AG04450 (cell line): ENCODE measurements at regions not wholly inside any gene's neighbourhood (a gene's known extent, or its start where the extent isn't known, plus 50 kb on each side); places are given as distances from the start of the nearest gene placed in this dataset.

ENCODE experiments used
- CTCF ChIA-PET: fragments of 300-600, 350-600 bp; formaldehyde crosslinking; extraction: SDS; loops from one replicate; lab custom pipeline; 2022; ENCODE audit warnings: antibody characterized with exemption, inconsistent platforms; lab: Charles Lee
- POLR2A ChIA-PET: fragments of 350-600 bp; formaldehyde crosslinking; extraction: SDS; loops from one replicate; lab custom pipeline; 2021; ENCODE audit warnings: antibody characterized with exemption, inconsistent platforms; lab: Yijun Ruan, JAX
- DNase-seq: peaks from one replicate; pipeline ENCODE4 v3.0.0-alpha.2; 2011; ENCODE audit warnings: low read depth, low spot score
- H3K27ac ChIP-seq: one replicate; pipeline ENCODE4 v1.5.1; 2012; ENCODE audit warnings: low read depth, low read length, control low read depth
- H3K27me3 ChIP-seq: one replicate; pipeline ENCODE4 v1.6.0; 2012; ENCODE audit warnings: low read length; ENCODE audit not compliant: control insufficient read depth, insufficient read depth
- H3K4me3 ChIP-seq: 2 replicates; pipeline ENCODE4 v1.5.1; 2011; ENCODE audit warnings: mild to moderate bottlenecking, low read depth, low read length, control low read depth
- H3K9me3 ChIP-seq: 2 replicates; pipeline ENCODE4 v1.5.1; 2012; ENCODE audit warnings: low read length; ENCODE audit not compliant: control insufficient read depth, insufficient read depth
- CTCF ChIP-seq: IDR thresholded peaks from 2 replicates; pipeline ENCODE4 v1.5.1; 2011; ENCODE audit warnings: low read depth, low read length, control low read depth, inconsistent platforms

- Histone ChIP-seq H3K27me3 (no peaks in the 10 kb centered on the region), H3K4me3 (no peak overlapping the region), H3K9me3 (peaks cover 56% of the 10 kb centered on the region), H3K27ac (no peak overlapping the region)
- TF ChIP-seq CTCF: no peak
- POLR2A ChIA-PET: no interaction called here
- CTCF ChIA-PET: no interaction called here
- no peak for DNase-seq
Observed at GRCh38 chr7:153023194-153023592, 263.6 kb downstream of the ACTR3B start.

GRCh38 chr7:153027210-153027609 lies 267.7 kb downstream of the ACTR3B start:
- ChIA-PET CTCF (no interaction called here), POLR2A (no interaction called here)
- H3K9me3 ChIP-seq: peaks cover 39% of the 10 kb centered on the region
- no peak overlapping the region for H3K27ac ChIP-seq
- no peaks in the 10 kb centered on the region for H3K27me3 ChIP-seq
- TF ChIP-seq CTCF: no peak
- no peak overlapping the region for H3K4me3 ChIP-seq
- DNase-seq: no peak

- Histone ChIP-seq H3K4me3 (no peak overlapping the region), H3K27me3 (no peaks in the 10 kb centered on the region), H3K27ac (no peak overlapping the region), H3K9me3 (peaks cover 35% of the 10 kb centered on the region)
- ChIA-PET POLR2A (no interaction called here), CTCF (no interaction called here)
- DNase-seq: no peak
- TF ChIP-seq CTCF: no peak
Observed at GRCh38 chr7:153027904-153028303, 268.4 kb downstream of the ACTR3B start.

GRCh38 chr7:153030976-153031375 lies 271.4 kb downstream of the ACTR3B start:
- TF ChIP-seq CTCF: no peak
- Histone ChIP-seq H3K9me3 (peaks cover 33% of the 10 kb centered on the region), H3K4me3 (no peak overlapping the region), H3K27me3 (no peaks in the 10 kb centered on the region), H3K27ac (no peak overlapping the region)
- DNase-seq: no peak
- ChIA-PET CTCF (no interaction called here), POLR2A (no interaction called here)

- no peak for TF ChIP-seq CTCF
- no peak for DNase-seq
- no peak overlapping the region for H3K27ac ChIP-seq
- CTCF ChIA-PET: no interaction called here
- POLR2A ChIA-PET: no interaction called here
- no peak overlapping the region for H3K4me3 ChIP-seq
- H3K9me3 ChIP-seq: peaks cover 29% of the 10 kb centered on the region
- H3K27me3 ChIP-seq: no peaks in the 10 kb centered on the region
Observed at GRCh38 chr7:153034791-153035190, 275.2 kb downstream of the ACTR3B start.
